ENCODE measurements at regions not wholly inside any gene's neighbourhood (a gene's known extent, or its start where the extent isn't known, plus 50 kb on each side); places are given as distances from the start of the nearest gene placed in this dataset.

DNA sequence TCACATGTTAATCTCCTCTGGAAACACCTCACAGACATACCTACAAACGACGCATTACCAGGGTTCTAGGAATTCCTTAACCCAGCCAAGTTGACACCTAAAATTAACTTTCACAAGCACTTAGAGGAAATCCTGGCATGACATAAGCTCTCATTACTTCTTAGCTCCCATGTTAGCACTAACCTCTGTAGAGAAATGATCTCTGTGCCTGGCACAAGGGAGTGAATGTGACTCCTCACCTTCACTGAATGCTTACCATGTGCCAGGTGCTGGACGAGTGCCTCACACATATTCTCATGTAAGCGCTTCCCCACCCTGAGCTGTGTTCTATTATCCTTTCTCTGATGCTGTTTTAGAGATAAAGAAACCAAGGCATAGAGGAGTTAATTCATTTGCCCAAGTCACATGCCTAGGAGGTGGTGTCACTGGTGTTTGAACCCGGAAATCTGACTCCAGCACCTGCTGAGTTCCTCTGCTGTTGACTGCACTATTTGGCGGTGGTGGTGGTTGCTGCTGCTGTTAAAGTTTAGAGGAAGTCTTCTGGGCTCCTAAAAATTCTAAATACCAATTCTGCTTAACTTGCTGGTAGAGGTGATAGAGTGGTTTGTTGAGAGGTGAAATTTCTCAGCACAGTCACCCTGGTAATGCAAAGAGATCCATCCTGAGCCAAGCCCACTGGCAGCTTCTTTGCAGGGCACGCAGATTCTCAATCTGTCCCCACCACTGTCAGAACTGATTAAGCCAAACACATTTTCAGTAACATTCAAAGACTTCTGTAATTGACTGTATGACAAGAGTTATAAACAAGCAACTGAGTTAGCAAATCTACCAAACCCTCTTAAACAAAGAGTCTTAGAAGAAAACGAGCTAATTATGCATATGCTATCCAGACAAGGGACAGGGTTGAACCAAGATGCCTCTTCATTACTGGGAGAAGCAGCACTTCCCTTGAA is 200.3 kb downstream of the CMPK2 start:
- no peak for DNase-seq (ENCODE audit: low spot score)

DNA sequence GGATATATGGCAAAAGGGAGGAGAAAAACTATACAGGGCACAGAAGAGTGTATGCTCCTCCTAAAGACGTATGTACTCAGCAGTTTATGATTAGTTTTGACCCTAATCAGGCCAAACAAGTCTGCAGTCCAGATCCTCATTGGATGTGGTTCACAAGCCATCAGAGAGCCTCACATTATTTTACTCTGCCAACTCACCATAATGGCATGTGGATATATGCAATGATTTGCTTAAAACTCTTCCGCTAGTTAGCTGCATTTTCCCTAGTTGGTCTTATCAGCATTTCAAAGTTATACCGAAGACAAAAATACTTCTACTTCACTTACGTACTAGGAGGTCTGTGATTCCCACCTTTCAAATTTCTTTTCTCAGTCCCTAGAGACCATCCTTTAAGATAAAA is 198.4 kb downstream of the CMPK2 start:
- no peak for DNase-seq (ENCODE audit: low spot score)

DNA sequence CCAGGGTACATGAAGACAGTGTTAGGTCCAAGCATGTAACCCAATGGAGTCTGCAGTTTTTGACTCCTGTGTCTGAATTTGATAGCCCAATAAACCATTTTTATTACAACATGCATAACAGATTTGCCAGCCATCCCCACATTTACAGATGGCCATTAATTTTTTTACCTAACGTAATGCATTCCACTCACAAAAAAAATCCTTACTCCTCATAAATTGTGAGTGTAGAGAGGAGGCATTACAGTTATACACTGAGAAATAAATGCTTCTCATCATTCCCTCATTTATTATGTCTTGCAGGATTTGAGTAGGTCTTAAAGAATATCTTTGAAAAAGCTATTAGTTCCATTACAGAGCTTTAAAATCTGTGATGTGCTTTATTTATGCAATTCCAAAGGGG is 193.8 kb downstream of the CMPK2 start:
- no peak for DNase-seq (ENCODE audit: low spot score)

DNA sequence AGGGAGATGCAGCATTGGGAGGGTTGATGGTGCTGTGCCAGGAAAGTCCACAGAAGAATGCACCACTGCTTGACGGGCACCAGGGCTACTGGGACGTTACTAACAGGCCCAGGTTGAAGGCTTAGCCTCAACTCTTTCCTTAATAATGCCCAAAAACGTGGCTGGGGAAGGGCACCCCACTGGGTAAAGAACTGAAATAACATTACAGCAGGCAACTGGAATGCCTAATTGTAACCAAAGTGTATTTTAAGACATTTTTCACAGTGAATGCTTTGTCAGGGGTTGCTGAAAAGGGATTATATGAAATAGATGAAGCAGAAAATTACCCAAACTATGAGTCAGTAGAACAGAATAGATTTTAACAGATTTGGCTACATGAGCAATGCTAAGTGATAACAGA is 191.3 kb downstream of the CMPK2 start:
- no peak for DNase-seq (ENCODE audit: low spot score)

DNA sequence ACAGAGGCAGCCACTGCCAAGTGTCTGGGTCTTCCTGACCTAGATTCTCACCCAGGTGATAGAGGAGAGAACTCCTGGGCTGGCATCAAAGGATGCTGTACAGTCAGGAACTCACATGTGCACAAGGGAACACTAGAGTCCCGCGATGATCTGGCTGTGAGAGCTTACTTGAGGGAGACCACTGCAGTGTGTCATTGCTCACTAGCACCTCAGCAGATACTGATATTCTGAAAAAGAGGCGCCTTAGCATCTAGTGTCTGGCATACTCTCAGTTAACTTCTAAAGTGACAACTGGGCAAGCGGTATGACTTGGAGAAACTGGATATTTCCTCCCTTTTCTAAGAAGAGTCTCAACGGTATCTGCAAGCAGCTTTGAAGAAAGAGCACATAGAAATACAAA is 189.9 kb downstream of the CMPK2 start:
- no peak for DNase-seq (ENCODE audit: low spot score)

DNA sequence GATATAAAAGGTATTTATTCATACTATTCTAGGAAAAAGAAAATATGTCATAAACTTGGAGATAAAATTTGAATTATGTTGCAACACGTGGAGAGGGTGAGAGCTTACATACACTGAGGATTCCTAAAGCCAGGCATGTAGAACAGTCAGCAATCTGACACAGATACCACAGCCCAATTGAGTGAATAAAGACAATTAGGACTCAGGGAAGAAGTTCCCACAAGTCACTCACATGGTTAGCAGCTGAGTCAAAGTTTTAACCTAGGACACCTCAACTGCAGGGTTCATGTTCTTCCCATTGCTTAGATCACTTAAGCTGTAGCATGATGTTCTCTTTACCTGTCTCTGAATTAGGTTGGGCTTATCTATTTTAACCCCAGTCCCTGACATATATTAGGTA is 189.5 kb downstream of the CMPK2 start:
- DNase-seq (ENCODE audit: low spot score): no peak

DNA sequence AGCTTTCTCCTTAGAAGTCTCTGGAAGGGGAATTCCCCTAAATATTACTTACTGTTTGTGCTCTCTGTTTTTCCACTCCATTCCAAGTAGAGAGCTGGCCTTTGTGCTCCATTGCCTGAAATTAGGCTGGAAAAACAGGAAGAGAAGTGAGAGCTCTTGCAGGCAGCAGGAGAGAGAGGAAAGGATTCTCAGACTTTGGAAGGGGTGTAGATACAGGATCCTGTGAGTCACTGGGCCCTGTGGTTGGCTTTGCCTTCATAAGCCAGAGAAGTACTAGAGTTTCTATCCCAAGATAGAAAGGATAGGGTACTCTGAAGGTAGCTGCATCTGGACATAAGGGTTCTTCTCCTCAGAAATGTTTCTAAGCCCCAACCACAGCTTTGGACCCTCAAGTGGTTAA is 188.9 kb downstream of the CMPK2 start:
- no peak for DNase-seq (ENCODE audit: low spot score)

DNA sequence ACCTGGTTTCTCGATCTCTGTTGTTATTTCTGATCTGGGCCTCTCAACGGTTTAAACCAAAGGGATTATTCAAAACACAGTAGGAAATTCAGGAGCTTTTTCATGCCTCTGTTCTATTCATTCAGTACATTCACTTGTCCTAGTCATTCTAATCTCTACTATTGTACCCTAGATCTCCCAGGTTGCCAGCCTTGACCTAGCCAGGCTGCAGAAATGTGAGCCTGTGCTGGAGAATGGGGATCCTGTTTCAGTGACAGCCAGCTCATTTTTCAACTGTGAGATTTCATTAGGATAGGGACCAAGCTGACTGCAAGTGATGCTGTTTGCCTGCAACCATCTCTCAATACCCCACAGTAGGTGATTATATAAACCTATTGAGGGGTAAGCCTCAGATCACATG is 186.2 kb downstream of the CMPK2 start:
- DNase-seq (ENCODE audit: low spot score): no peak

DNA sequence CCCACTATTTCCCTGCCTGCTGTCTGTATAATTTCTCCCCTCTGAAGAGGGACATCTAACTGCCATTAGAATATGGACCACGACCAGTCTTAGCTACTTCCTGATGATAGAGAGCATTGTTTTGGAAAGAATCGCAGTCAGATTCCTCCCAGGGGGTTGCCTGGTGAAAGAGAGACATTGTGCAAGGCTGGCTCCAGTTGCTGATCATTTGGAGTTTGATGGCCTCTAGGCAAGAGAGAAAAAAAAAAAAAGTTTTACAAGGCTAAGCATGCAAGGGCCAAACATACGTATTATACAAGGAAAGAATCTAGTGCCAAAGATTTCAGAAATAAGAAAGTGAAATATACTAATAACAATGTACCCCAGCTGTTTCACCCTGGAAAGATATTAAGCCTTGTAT is 182.2 kb downstream of the CMPK2 start:
- no peak for DNase-seq (ENCODE audit: low spot score)

DNA sequence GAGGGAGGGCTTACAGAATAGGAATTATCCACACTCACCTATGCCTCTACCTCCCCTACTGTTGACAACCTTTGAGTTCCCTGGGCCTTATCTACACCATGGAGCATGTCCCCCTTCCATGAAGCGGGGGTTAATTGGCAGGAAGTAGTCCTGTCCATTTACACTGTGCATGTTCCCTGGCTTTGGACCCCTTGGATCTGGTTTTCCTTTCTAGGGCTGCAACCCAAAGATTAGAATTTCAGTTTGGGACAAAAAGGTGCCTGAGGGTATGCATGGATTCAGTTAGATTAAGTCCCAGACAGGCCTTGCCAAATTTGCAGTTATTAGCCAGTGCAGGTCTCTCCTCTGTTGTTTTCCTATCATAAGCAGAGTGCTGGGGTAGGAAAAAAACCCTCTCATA is 180.3 kb downstream of the CMPK2 start:
- no peak for DNase-seq (ENCODE audit: low spot score)

DNA sequence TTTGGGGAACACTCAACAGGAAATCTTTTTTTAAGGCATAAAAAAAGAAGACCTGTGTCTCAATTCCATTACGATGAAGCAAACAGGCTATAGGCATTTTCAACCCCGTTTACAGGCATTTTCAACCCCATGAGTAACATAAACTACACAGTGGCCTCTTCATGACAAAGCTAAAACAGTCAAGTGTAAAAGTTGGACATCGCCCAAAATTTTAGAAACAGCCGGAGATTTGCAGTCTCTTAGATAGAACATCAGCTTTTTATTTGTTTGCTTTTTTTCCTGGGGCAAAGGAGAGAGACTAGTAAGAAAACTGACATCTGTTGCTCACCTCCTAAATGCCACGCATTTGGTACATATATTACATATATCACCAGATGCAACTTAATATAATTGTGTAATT is 173.7 kb downstream of the CMPK2 start:
- no peak for DNase-seq (ENCODE audit: low spot score)

DNA sequence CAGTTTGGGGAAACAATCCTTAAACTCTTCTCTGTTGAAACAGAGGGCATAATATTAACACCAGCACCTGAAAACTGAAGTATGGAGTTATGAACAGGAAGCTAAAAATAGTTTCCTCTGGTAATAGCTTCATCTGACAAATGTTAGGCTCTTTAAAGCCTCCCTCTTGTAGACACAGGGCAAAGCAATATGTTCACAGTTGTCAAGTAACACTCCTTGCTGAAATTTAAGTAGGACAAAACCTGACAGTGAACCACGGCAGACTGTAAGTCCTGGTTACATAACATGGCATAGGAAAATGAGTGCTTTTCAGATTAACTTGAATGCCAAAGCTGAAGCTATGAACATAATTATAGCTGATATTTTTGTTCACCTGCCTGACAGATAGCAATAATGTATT is 172.9 kb downstream of the CMPK2 start:
- DNase-seq (ENCODE audit: low spot score): no peak

DNA sequence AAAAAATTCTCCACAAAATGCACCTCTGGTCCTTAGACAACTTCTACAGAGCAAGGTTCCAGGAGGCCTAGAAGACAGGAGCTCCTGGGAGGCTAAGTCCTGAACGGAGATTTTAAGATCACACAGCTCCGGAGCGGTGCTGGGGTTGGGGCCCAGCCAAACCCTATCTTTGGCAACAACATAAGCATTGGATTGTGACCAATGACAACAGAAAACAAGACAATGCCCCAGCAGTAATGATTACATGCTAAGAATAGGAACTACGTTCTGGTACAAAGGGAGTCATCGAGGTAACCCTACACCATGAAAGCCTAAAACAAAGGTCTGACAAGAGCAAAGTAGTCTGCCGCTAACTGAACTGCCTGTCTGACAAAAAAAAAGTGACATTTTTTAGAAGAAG is 171.2 kb downstream of the CMPK2 start:
- DNase-seq (ENCODE audit: low spot score): no peak

DNA sequence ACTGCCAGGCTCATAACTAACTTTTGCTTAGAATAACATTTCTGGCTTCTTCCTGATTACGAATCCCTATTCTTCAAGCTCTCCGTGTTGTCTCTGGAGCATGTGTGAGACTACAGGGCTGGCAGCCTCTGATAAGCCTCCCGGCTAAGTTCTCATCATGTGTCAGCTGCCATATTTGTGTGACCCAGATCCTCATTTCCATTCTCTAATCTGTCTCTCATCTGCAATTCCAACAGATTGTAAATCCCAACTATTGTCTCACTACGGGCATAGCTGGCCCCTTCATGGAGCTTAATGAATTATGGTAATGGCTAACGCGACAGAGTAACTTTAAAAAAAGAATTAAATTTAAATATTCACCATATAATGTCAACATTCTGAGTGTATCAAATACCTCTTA is 165.4 kb downstream of the CMPK2 start:
- no peak for DNase-seq (ENCODE audit: low spot score)

DNA sequence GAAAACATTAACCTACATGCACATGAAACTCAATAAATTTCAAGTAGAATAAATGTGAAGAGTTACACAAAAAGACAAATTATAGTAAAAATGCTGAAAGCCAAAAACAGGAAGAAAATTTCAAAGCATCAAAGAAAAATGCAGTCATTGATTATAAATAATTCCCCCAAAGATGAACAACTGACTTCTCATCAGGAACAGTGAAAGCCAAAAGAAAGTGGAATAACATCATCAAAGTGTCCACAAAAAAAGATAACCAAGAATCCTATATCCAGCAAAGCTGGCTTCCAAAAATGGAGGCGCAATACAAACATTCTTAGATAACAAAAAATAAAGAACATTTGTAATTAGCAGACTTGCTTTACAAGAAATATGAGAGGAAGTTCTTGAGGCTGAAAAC is 161.6 kb downstream of the CMPK2 start:
- DNase-seq (ENCODE audit: low spot score): no peak

DNA sequence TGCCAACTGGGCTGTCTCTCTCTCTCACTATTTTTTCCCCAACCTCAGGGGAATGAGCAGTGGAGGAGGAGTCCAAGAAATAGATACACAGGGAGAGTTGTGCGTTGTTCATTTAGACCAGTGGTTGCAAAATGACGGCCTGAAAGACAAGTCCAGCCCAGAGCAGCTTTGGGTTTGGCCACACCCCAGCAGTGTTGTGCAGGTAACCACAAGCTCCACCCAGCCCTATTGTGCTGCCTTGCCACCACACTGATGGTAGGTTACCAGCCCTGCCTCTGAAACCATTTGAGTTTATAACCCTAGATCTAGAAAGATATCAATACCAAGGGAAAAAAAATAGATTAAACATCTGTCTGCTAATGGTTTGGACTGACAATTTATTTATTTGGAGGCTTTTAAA is 144.3 kb downstream of the CMPK2 start:
- DNase-seq (ENCODE audit: low spot score): no peak

DNA sequence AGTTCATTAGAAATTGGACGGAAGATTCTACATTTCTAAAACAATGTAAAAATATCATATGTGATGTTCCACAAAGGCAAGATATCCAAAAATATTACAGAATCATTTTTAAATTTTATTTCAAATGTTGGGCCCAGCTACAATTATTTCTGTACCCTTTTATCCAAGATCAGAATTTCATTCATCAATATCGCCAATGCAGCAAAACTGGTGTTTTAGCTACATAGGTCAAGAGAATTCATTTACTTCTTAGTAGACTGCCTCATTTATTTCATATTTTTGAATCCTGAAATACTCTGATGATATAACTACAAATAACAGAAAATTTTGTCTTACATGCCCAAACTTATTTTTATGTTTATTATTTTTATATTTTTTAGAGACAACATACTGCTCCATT is 143.1 kb downstream of the CMPK2 start:
- DNase-seq (ENCODE audit: low spot score): no peak

DNA sequence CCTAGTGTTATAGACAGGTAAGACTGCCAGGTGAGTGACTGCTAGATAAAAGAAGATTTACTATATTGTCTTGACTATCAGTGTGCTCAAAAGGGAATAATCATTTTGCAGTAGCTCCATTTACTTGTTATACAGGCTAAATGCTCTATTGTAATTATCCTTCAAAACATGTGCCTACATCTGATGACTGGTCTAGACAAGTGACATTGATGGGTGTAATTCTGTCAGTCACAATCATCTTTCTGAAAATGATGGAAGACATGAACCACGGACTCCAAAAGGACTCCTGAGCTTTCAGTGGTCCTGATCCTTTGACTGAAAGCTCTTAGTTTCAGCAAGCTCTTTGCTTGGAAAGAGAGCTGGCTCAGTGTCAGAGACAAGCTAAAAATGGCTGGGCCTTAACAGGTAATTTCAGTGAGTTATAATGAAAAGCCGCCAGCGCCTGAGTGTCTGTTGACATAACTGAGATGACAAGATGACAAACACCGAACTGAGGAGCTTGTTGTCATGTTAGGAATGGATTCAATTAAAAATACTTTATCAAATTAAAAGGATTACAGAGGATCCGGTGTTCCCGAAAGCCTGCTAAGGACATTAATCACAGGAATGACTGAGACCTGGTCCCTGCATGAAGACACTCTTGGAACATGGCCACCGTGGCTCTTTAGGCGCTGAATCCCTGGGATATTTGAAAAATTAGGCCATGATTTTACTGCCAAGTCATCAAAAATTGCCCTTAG is 141.7 kb downstream of the CMPK2 start:
- DNase-seq (ENCODE audit: low spot score): no peak

DNA sequence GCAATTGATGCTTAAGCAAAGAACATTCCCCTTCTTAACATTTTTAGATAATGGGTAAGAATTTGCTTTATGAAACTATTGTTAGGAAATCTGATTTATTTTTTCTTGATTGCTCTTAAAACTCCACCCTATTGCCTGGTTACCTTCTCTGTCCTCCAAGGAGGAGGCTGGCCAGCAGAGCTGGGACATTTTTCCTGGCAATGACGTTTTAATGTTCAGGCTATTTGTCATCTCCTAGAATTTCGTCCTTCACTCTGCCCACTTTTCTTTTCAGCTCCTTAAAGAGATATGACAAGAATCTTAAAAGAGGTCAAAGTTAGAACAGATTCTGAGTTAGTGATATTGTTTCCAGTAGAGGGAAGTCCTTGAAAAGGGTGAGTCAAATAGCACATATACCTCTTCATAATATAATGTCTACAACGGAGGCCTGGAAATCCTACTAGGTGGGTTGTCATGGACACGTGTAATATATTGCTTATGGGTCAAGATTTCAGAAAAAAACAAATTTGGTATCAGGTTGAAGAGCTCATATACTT is 141.0 kb downstream of the CMPK2 start:
- no peak for DNase-seq (ENCODE audit: low spot score)

DNA sequence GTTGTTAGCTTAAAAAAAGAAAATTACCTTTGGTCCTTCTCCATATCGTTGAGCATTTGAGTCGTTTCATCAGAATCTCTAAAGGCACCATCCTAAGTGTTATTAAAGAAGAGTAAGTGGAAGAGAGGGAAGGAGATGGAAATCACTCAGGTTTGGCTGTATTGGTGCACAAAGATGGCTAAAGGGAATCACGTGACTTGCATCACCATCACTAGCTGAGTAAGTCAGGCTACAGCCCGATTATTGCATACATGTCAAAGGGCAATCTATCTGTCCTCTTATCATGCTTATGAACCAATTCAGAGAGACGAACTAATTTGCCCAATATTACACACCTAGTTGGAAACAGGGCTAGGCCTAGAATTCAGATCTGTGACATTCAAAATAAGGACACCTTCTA is 137.6 kb downstream of the CMPK2 start:
- DNase-seq (ENCODE audit: low spot score): no peak

DNA sequence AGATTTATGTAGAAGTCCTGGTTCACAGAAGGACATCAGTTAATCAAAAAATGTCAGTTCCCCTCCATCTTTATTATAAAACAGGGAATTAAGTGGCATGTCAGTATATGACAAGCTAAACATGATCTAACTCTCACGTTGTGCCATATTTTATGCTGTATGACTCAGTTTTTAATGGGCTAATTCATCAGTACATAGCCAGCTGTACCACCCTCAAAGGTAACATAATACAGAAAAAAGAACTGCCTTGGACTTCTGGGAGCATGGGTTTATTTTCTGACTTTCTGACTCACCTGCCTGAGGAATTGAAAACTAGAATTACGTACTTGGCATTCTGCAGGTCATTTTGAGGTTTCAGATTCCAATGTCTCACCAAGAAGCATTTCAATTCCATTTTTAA is 135.7 kb downstream of the CMPK2 start:
- DNase-seq (ENCODE audit: low spot score): no peak

DNA sequence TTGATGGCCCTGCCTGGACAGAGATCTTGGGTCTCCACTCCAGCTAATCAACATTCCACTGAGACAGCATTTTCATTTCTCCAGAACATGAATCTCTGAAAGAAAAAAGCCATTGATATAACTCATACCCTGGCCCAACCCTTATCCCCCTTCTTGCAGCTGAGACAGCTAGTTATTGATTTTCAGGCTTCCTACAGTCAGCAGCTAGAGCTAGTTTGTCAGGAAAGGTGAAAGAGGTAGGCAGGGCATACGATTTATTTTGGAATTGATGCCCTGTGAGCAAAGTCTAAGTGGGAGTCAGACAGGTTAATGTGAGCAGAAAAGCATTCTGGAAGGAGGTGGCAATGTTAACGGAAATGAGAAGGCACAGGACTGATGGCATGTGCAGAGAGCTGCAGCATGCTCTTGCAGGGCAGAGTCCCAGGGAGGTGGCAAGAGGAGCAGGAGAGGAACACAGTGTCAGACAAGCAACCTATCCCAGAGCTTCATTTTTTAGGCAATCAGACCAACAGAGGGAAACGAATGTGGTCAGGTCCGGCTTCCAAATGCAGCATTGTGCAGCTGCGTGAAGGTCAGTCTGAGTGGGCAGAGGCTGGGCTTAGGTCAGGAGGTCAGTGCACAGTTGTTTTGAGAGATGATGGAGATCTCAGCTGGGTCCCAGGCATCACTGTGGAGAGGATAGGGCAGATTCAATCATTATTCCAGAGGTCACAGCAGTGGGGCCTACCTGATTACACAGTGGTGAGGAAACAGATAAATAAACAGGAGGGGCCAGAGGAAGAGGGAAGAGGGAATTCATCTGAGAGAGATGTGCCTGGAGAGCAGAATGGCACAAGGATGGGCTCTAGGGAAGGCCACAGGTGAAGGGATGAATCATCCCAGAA is 134.8 kb downstream of the CMPK2 start:
- DNase-seq (ENCODE audit: low spot score): no peak
